ENCODE measurements at regions not wholly inside any gene's neighbourhood (a gene's known extent, or its start where the extent isn't known, plus 50 kb on each side); places are given as distances from the start of the nearest gene placed in this dataset.
"Not testable (repeated sequence)": the region's sequence is repeated elsewhere in the genome, so short reads cannot be mapped to it uniquely, and the experiment has no call there.

DNA sequence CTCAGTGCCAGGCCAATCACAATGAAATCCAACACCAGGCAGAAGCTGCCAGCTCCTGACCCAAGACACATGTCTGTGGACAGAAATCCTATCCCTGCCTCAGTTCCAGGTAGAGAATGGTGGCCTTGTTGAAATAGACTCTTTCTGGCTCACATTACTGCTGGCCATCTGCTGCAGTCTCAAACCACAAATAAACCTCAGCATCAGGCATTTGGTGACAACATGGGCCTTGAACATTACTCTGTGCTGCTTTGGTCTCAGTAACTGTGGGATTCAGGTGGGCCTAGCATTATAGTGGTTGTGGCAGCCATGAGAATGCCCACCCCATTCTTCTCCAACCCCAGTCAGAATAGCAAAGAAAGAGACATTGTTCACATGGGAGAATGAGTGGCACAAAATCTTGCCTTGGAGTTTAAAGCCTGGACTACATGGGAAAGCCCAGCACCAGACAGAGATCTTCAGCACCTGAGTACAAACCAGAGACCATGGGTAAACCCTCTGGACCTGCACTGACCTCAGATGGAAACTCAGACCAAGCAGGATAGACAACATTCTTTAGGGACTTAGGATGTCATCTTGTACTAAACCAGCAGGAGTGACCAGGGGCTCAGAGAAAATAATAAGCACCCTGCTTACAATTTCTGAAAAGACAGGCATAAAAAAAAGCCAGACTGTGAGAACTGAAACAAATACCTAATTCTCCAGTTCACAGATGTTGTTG lies 50.4 kb upstream of the TRAM1L1 start:
- Mint-ChIP-seq H3K36me3 (no peaks in the 10 kb centered on the region), H3K27ac (no peak overlapping the region), H3K27me3 (no peaks in the 10 kb centered on the region), H3K4me1 (no peaks in the 10 kb centered on the region), H3K4me3 (no peak overlapping the region), H3K9me3 (peaks cover 0 to 13% (median 6%) of the 10 kb centered on the region in 3 donors)

- no peak overlapping the region for H3K27ac Mint-ChIP-seq
- H3K36me3 Mint-ChIP-seq, result peaks cover 2% of the 10 kb centered on the region
- no peaks in the 10 kb centered on the region for H3K27me3 Mint-ChIP-seq
- H3K4me1 Mint-ChIP-seq, result no peaks in the 10 kb centered on the region
- no peak overlapping the region for H3K4me3 Mint-ChIP-seq
- peaks cover 1 to 13% (median 6%) of the 10 kb centered on the region in 3 donors for H3K9me3 Mint-ChIP-seq
Measured at GRCh38 chr4:117137145-117137544, 51.8 kb upstream of the TRAM1L1 start.

GRCh38 chr4:117138732-117139131 lies 53.4 kb upstream of the TRAM1L1 start:
- H3K4me1 Mint-ChIP-seq, H3K4me3 Mint-ChIP-seq, H3K27me3 Mint-ChIP-seq, H3K27ac Mint-ChIP-seq, H3K36me3 Mint-ChIP-seq: not testable (repeated sequence)
- peaks cover 4 to 13% (median 6%) of the 10 kb centered on the region in 3 donors for H3K9me3 Mint-ChIP-seq

DNA sequence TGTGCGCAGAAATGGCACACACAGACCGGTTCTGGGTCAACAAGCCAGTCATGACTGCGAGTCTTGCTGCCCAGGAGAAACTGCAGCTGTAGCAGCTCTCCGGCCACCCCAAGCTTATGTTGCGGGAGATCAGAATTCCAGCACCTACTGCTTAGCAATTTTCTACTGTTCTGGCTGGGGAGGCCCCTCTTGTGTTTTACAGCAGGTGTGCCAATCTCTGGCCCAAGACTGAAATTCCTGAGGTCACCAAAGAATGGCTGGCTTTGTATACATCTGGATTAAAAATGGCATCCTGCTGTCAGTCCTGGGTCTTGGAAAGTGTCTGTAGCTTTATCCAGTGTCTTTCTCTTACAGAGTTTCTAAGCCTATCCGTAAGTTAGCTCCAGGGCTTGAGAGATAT lies 68.9 kb upstream of the TRAM1L1 start:
- Mint-ChIP-seq H3K4me3 (no peak overlapping the region), H3K27ac (no peak overlapping the region), H3K27me3 (no peaks in the 10 kb centered on the region), H3K4me1 (no peaks in the 10 kb centered on the region), H3K36me3 (no peaks in the 10 kb centered on the region), H3K9me3 (peaks cover 0 to 7% (median 0%) of the 10 kb centered on the region in 3 donors)

GRCh38 chr4:117156806-117157205 lies 71.4 kb upstream of the TRAM1L1 start:
- peaks cover 0 to 3% (median 0%) of the 10 kb centered on the region in 3 donors for H3K9me3 Mint-ChIP-seq
- no peak overlapping the region for H3K27ac Mint-ChIP-seq
- no peak overlapping the region for H3K4me3 Mint-ChIP-seq
- no peaks in the 10 kb centered on the region for H3K36me3 Mint-ChIP-seq
- peaks cover 0 to 1% (median 0%) of the 10 kb centered on the region in 3 donors for H3K4me1 Mint-ChIP-seq
- no peaks in the 10 kb centered on the region for H3K27me3 Mint-ChIP-seq

DNA sequence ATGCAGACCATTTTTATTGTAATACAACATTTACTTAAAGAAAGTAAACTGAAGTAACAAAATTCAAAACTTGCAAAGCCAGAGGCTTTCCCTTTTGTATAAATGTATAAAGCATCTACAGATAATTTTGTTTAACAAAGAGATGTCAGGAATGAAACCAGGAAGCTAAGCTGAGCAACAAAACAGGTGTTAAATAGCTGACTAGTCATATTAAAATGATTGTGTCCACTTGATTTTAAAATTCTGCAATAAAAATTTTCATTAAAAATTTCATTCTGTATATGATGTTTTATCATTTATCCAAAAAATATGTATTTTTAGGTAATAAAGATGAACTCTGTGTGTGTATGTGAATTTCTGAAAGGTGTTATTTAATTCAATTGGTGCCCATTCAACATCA lies 72.0 kb upstream of the TRAM1L1 start:
- H3K27me3 Mint-ChIP-seq, result no peaks in the 10 kb centered on the region
- H3K9me3 Mint-ChIP-seq, result peaks cover 0 to 3% (median 0%) of the 10 kb centered on the region in 3 donors
- no peaks in the 10 kb centered on the region for H3K36me3 Mint-ChIP-seq
- H3K4me3 Mint-ChIP-seq, result no peak overlapping the region
- peaks cover 0 to 1% (median 0%) of the 10 kb centered on the region in 3 donors for H3K4me1 Mint-ChIP-seq
- H3K27ac Mint-ChIP-seq, result no peak overlapping the region

- peaks cover 0 to 6% (median 0%) of the 10 kb centered on the region in 3 donors for H3K9me3 Mint-ChIP-seq
- no peak overlapping the region for H3K4me3 Mint-ChIP-seq
- peaks cover 0 to 1% (median 0%) of the 10 kb centered on the region in 3 donors for H3K4me1 Mint-ChIP-seq
- H3K27me3 Mint-ChIP-seq, result no peaks in the 10 kb centered on the region
- H3K27ac Mint-ChIP-seq, result no peak overlapping the region
- H3K36me3 Mint-ChIP-seq, result no peaks in the 10 kb centered on the region
Measured at GRCh38 chr4:117162976-117163375, 77.6 kb upstream of the TRAM1L1 start.

DNA sequence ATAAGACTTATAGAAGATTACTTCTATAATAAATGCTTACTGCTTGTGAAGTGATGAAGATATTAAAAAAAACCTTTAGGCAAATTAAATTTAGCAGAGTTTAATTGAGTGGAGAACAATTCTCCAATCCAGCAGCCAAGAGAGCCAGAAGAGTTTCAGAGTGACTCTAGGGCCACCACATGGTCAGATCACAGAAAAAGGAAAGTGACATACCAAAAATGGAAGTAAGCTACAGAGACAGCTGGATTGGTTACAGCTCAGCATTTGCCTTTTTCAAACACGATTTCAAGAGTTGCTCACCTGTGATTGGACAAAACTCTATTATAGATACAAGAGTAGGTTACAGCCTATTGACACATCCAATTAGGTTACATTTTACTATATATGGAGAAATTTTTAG lies 79.0 kb upstream of the TRAM1L1 start:
- H3K27me3 Mint-ChIP-seq, result no peaks in the 10 kb centered on the region
- H3K9me3 Mint-ChIP-seq, result peaks cover 0 to 6% (median 0%) of the 10 kb centered on the region in 3 donors
- H3K27ac Mint-ChIP-seq, result no peak overlapping the region
- H3K4me3 Mint-ChIP-seq, result no peak overlapping the region
- peaks cover 0 to 1% (median 0%) of the 10 kb centered on the region in 3 donors for H3K4me1 Mint-ChIP-seq
- no peaks in the 10 kb centered on the region for H3K36me3 Mint-ChIP-seq

DNA sequence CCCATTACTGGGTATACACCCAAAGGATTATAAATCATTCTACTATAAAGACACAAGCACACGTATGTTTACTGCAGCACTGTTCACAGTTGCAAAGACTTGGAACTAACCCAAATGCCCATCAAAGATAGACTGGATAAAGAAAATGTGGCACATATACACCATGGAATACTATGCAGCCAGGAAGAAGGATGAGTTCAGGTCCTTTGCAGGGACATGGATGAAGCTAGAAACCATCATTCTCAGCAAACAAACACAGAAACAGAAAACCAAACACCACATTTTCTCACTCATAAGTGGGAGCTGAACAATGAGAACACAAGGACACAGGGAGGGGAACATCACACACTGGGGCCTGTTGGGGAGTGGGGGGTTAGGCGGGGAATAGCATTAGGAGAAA lies 90.0 kb upstream of the TRAM1L1 start:
- not testable (repeated sequence) for H3K36me3 Mint-ChIP-seq, H3K27ac Mint-ChIP-seq, H3K4me1 Mint-ChIP-seq, H3K27me3 Mint-ChIP-seq, H3K4me3 Mint-ChIP-seq
- H3K9me3 Mint-ChIP-seq, result peaks cover 0 to 14% (median 8%) of the 10 kb centered on the region in 3 donors

DNA sequence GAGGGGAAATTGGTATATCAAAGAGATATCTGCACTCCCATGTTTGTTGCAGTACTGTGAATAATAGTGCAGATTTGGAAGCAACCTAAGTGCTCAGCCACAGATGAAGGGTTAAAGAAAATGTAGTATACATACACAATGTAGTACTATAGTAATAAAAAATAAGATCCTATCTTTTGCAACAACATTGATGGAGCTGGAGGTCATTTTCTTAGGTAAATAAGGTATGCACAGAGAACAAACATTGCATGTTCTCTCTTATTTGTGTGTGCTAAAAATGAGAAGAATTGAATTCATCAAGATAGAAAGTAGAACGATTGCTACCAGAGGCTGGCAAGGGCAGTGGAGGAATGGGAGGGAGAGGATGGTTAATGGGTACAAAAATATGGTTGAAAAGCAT lies 117.9 kb upstream of the TRAM1L1 start:
- peaks cover 0 to 2% (median 0%) of the 10 kb centered on the region in 3 donors for H3K4me1 Mint-ChIP-seq
- no peaks in the 10 kb centered on the region for H3K36me3 Mint-ChIP-seq
- no peak overlapping the region for H3K27ac Mint-ChIP-seq
- peaks cover 0 to 5% (median 2%) of the 10 kb centered on the region in 3 donors for H3K9me3 Mint-ChIP-seq
- no peak overlapping the region for H3K4me3 Mint-ChIP-seq
- no peaks in the 10 kb centered on the region for H3K27me3 Mint-ChIP-seq

DNA sequence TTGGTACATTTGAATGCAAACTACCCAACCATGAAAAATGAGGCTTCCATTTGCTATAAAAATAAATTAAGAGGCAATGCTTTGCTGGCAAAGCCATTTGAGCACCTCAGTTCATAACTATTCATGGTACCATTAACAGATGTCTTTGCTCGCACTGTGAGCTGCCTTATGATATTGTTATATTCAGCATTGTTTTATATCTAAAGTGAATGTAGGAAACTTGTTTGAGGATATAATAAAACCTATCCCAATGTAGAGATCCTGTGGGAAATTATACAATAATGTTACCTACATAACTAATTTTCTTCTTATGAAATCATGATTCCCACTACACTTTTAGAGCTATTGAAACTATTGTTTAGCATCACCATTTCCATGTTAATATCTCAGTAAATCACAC lies 125.2 kb upstream of the TRAM1L1 start:
- H3K4me3 Mint-ChIP-seq, result no peak overlapping the region
- no peaks in the 10 kb centered on the region for H3K36me3 Mint-ChIP-seq
- H3K9me3 Mint-ChIP-seq, result peaks cover 0 to 7% (median 0%) of the 10 kb centered on the region in 3 donors
- H3K27me3 Mint-ChIP-seq, result no peaks in the 10 kb centered on the region
- no peak overlapping the region for H3K27ac Mint-ChIP-seq
- no peaks in the 10 kb centered on the region for H3K4me1 Mint-ChIP-seq

DNA sequence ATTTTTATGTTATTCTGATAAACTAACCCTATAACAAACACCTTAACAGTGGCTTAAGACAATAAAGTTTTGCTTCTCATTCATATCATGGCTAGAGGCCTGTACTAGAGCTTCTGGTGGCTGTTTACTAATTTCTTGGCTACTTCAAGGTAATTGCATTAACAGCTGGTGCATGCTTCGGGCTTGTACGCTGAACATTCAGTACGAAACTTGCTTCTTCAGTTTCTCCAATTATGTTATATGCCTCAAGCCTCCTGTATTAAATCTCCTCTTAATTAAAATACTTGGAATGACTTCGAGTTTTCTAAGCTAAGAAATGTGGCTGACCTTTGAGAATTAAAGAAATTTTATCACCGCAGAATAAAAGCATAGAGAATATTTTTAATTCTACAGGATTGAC lies 138.9 kb upstream of the TRAM1L1 start:
- H3K4me3 Mint-ChIP-seq, result no peak overlapping the region
- no peak overlapping the region for H3K27ac Mint-ChIP-seq
- H3K27me3 Mint-ChIP-seq, result no peaks in the 10 kb centered on the region
- H3K36me3 Mint-ChIP-seq, result no peaks in the 10 kb centered on the region
- H3K9me3 Mint-ChIP-seq, result peaks cover 0 to 5% (median 4%) of the 10 kb centered on the region in 3 donors
- no peaks in the 10 kb centered on the region for H3K4me1 Mint-ChIP-seq

DNA sequence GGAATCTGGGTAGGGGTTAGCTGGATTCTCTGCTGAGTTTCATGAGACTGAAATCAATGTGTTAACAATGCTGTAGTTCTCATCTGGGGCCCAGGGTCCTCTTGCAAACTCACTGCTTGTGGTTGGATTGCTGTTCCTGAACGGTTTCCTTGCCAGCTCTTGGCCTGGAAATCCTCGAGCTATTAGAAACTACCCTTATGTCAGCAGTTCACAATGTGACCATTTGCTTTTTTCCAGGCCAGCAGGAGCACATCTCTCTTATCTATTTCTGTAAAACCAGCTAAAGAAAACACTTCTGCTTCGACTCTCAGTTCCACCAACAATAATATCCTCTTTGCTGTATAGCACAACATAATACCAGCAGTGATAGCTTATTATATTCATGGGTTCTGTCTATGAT lies 140.1 kb upstream of the TRAM1L1 start:
- Mint-ChIP-seq H3K36me3 (no peaks in the 10 kb centered on the region), H3K9me3 (peaks cover 0 to 6% (median 5%) of the 10 kb centered on the region in 3 donors), H3K27ac (no peak overlapping the region), H3K27me3 (no peaks in the 10 kb centered on the region), H3K4me3 (no peak overlapping the region), H3K4me1 (no peaks in the 10 kb centered on the region)

- Mint-ChIP-seq H3K4me1 (no peaks in the 10 kb centered on the region), H3K36me3 (no peaks in the 10 kb centered on the region), H3K4me3 (no peak overlapping the region), H3K27me3 (no peaks in the 10 kb centered on the region), H3K9me3 (peaks cover 0 to 9% (median 5%) of the 10 kb centered on the region in 3 donors), H3K27ac (no peak overlapping the region)
Measured at GRCh38 chr4:117227925-117228324, 142.5 kb upstream of the TRAM1L1 start.

- no peaks in the 10 kb centered on the region for H3K36me3 Mint-ChIP-seq
- no peaks in the 10 kb centered on the region for H3K27me3 Mint-ChIP-seq
- peaks cover 0 to 8% (median 4%) of the 10 kb centered on the region in 3 donors for H3K9me3 Mint-ChIP-seq
- no peak overlapping the region for H3K27ac Mint-ChIP-seq
- no peak overlapping the region for H3K4me3 Mint-ChIP-seq
- H3K4me1 Mint-ChIP-seq, result no peaks in the 10 kb centered on the region
Measured at GRCh38 chr4:117239434-117239833, 154.1 kb upstream of the TRAM1L1 start.

DNA sequence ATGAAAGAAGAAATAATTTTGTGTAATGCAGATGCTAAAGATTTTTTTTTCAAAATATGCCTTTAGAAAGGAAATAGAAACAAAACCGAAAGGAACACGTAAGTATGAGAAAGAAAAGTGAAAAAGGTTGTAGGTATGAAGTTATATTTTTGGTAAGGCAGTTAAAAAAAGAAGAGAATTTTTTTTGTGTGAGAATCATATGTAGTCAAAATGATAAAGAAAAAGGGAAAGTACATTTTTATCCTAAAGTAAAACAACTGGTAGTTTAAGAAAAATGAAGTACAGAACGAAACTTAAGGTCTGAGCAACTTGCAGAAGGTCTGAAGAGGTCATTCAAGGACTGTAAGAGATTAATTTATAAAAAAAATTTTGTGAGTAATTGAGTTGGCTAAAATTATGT lies 164.0 kb upstream of the TRAM1L1 start:
- H3K4me3 Mint-ChIP-seq, result no peak overlapping the region
- H3K27ac Mint-ChIP-seq, result no peak overlapping the region
- no peaks in the 10 kb centered on the region for H3K36me3 Mint-ChIP-seq
- H3K4me1 Mint-ChIP-seq, result no peaks in the 10 kb centered on the region
- no peaks in the 10 kb centered on the region for H3K27me3 Mint-ChIP-seq
- H3K9me3 Mint-ChIP-seq, result peaks cover 0 to 7% (median 3%) of the 10 kb centered on the region in 3 donors

All from IgD-negative memory B cell (primary cell).